Fibroblast of pulmonary artery (primary cell): ENCODE measurements at regions not wholly inside any gene's neighbourhood (a gene's known extent, or its start where the extent isn't known, plus 50 kb on each side); places are given as distances from the start of the nearest gene placed in this dataset.

ENCODE experiments used
- DNase-seq: peaks from one replicate; pipeline ENCODE4 v3.0.0-alpha.2; 2010; ENCODE audit warnings: low read depth
- H3K4me3 ChIP-seq: replicated peaks from 2 replicates; pipeline ENCODE4 v1.5.1; 2011; ENCODE audit warnings: low read depth, mild to moderate bottlenecking, control low read depth, low read length, moderate library complexity
- TF ChIP-seq, protein P1 (sequence below): IDR thresholded peaks from 2 replicates; pipeline ENCODE4 v1.5.1; 2011; ENCODE audit warnings: mild to moderate bottlenecking, control low read depth, low read length, inconsistent platforms; ENCODE audit errors: missing control alignments

DNA sequence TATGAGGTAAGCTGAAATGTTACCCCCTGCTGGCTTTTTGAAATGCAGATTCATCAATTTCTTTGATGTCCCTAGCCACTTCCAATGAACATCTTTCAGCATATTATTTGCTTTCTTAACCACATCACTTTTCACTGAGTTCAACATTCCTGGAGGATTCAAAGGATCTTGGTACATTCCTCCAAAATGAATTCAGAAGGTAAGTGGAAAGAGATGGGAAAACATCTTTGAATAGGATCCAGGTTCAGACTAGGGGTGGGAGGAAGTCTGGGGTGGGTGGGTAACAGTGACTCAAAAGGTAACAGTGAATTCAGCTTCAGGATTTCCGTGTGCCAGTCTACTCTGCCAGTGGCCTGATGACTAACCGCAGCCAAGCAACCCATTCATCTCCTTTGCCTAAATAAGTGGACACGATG is 180.7 kb downstream of the ZC3H11B start:
- no peak for DNase-seq
- no peak overlapping the region for H3K4me3 ChIP-seq
- TF ChIP-seq, protein P1, sequence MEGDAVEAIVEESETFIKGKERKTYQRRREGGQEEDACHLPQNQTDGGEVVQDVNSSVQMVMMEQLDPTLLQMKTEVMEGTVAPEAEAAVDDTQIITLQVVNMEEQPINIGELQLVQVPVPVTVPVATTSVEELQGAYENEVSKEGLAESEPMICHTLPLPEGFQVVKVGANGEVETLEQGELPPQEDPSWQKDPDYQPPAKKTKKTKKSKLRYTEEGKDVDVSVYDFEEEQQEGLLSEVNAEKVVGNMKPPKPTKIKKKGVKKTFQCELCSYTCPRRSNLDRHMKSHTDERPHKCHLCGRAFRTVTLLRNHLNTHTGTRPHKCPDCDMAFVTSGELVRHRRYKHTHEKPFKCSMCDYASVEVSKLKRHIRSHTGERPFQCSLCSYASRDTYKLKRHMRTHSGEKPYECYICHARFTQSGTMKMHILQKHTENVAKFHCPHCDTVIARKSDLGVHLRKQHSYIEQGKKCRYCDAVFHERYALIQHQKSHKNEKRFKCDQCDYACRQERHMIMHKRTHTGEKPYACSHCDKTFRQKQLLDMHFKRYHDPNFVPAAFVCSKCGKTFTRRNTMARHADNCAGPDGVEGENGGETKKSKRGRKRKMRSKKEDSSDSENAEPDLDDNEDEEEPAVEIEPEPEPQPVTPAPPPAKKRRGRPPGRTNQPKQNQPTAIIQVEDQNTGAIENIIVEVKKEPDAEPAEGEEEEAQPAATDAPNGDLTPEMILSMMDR, result no peak

DNA sequence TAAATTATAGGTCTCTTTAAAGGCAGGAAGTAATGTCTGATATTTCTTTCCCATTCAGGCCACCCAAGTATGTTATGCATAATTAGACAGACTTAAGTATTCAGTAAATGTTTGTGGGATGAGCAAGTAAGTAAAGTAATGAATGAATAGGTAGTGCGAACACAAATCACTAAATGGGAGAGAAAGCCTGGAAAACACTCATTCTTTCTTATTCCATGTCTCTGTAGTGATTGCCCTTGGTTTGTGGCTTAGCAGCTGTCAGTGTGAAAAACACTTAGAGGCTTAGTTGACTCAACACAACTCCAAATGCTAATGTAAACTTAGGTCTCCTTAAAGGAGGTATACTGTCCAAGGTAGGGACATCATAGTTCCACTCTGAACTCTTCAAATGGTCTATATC is 182.5 kb downstream of the ZC3H11B start:
- TF ChIP-seq, protein P1, result no peak
- DNase-seq, result no peak
- H3K4me3 ChIP-seq, result no peak overlapping the region

- no peak overlapping the region for H3K4me3 ChIP-seq
- TF ChIP-seq, protein P1, result no peak
- no peak for DNase-seq
Measured at GRCh38 chr1:219428651-219429050, 184.3 kb downstream of the ZC3H11B start.

GRCh38 chr1:219427989-219428388 is 184.9 kb downstream of the ZC3H11B start:
- TF ChIP-seq, protein P1, result no peak
- no peak overlapping the region for H3K4me3 ChIP-seq
- DNase-seq, result no peak

DNA sequence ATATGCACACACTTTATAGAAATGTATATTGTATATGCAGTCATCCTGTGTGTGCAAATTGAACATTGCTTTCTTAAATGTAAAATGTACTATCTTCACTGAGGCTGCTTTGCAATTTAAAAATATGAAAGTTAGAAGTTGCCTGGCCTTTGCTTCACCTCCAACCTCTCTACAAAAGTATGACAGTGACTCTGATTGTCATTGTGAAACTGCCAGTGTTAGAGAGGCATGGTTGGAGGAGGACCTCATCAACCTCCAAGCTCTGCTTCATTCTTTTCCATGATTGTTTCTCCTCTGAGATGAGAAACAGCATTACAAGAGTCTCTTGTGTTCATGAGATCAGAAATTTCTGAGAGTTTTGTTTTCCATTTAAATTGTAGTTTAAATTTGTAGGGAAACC is 185.5 kb downstream of the ZC3H11B start:
- TF ChIP-seq, protein P1, result no peak
- DNase-seq, result no peak
- H3K4me3 ChIP-seq, result no peak overlapping the region

DNA sequence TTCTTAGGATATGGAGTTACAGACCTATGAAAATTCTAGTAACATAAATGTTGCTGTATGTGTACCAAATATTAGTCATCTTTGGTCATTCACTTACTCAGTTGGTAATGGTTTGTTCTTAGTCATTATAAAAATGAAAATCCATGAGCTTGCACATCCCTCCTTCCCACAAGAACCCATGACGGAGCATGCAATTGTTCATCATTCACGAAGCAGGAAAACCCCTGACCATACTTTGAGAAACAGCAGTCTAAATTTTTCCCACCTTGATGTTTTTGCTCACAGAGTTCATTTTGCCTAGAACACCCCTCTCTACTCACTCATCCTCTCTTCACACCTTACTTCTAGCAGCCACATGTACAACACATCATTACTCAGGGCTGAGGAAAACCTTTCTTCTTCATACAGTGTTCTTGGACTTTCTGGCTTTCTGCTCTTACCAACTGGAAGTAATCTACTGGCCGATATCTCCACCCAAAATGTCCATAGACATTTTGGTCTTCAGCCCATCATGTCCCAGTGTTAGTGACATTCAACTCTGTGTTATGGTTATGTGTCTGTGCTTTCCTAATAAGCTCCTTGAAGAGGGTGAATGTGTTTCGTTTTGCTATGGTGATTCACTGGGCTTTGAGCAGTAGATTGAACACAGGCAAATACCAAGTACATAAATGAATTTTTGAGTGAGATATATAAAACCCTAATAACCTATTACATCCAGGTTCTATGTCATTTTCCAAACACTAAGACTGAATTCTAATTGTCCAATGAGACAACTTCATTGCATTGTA is 189.9 kb downstream of the ZC3H11B start:
- DNase-seq, result no peak
- no peak overlapping the region for H3K4me3 ChIP-seq
- TF ChIP-seq, protein P1, result no peak

DNA sequence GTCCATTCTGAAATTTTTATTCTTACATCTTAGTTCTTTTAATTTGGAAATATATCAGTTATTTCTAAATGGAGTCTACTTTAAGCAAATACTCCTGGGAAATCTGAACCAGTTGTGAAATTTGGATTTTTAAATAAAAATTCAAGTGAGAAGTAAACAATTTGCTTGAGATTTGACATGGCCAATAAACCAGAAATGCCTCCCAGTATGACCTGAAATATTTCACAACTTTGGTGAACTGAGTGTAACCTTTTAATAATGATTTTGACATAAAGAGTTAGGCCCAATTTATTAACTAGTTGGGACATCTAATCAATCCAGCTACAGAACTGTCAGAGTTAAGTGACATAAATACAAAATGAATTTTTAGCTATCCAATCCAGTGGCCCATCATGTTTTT is 192.0 kb downstream of the ZC3H11B start:
- no peak for DNase-seq
- TF ChIP-seq, protein P1, result no peak
- no peak overlapping the region for H3K4me3 ChIP-seq
